ENCODE measurements at regions not wholly inside any gene's neighbourhood (a gene's known extent, or its start where the extent isn't known, plus 50 kb on each side); places are given as distances from the start of the nearest gene placed in this dataset.

GRCh38 chr18:65544701-65545100 lies 206.1 kb upstream of the CDH7 start:
- no peak for DNase-seq

GRCh38 chr18:65527879-65528633 lies 222.8 kb upstream of the CDH7 start:
- no peak for DNase-seq

- no peak for DNase-seq
Measured at GRCh38 chr18:65526099-65526498, 224.7 kb upstream of the CDH7 start.

GRCh38 chr18:65523461-65523860 lies 227.4 kb upstream of the CDH7 start:
- no peak for DNase-seq

GRCh38 chr18:65522907-65523306 lies 227.9 kb upstream of the CDH7 start:
- no peak for DNase-seq

GRCh38 chr18:65516209-65516608 lies 234.6 kb upstream of the CDH7 start:
- DNase-seq, result no peak

GRCh38 chr18:65498605-65499004 lies 252.2 kb upstream of the CDH7 start:
- DNase-seq, result no peak

- DNase-seq, result no peak
Measured at GRCh38 chr18:65487569-65487968, 263.2 kb upstream of the CDH7 start.

GRCh38 chr18:65477455-65477854 lies 273.4 kb upstream of the CDH7 start:
- no peak for DNase-seq

GRCh38 chr18:65468881-65469280 lies 281.9 kb upstream of the CDH7 start:
- no peak for DNase-seq

- no peak for DNase-seq
Measured at GRCh38 chr18:65464361-65464760, 286.5 kb upstream of the CDH7 start.

- DNase-seq, result no peak
Measured at GRCh38 chr18:65459741-65460140, 291.1 kb upstream of the CDH7 start.

- DNase-seq, result no peak
Measured at GRCh38 chr18:65458871-65459270, 291.9 kb upstream of the CDH7 start.

GRCh38 chr18:65439188-65439587 lies 311.6 kb upstream of the CDH7 start:
- no peak for DNase-seq

GRCh38 chr18:65436430-65436829 lies 314.4 kb upstream of the CDH7 start:
- DNase-seq, result no peak

- DNase-seq, result no peak
Measured at GRCh38 chr18:65435534-65435933, 315.3 kb upstream of the CDH7 start.

- no peak for DNase-seq
Measured at GRCh38 chr18:65429601-65430000, 321.2 kb upstream of the CDH7 start.

- DNase-seq, result no peak
Measured at GRCh38 chr18:65425366-65425765, 325.4 kb upstream of the CDH7 start.

- no peak for DNase-seq
Measured at GRCh38 chr18:65423776-65424175, 327.0 kb upstream of the CDH7 start.

- no peak for DNase-seq
Measured at GRCh38 chr18:65422544-65423136, 328.2 kb upstream of the CDH7 start.

GRCh38 chr18:65415098-65415497 lies 335.7 kb upstream of the CDH7 start:
- DNase-seq, result no peak

GRCh38 chr18:65414501-65414900 lies 336.3 kb upstream of the CDH7 start:
- DNase-seq, result no peak

GRCh38 chr18:65411061-65411460 lies 339.8 kb upstream of the CDH7 start:
- DNase-seq, result no peak

GRCh38 chr18:65409261-65409660 lies 341.6 kb upstream of the CDH7 start:
- no peak for DNase-seq

GRCh38 chr18:65403534-65403933 lies 347.3 kb upstream of the CDH7 start:
- no peak for DNase-seq
